ENCODE measurements at regions not wholly inside any gene's neighbourhood (a gene's known extent, or its start where the extent isn't known, plus 50 kb on each side); places are given as distances from the start of the nearest gene placed in this dataset.

- no peak for TF ChIP-seq CTCF (conservative IDR thresholded peaks at IDR 0.05; ENCODE audit: low read length)
- no peak for DNase-seq (ENCODE audit: low read depth)
- H3K4me3 ChIP-seq (ENCODE audit: low read length), result no peak overlapping the region
Observed at GRCh38 chr12:9348906-9349518, 140.8 kb upstream of the PZP start.

- no peak overlapping the region for H3K4me3 ChIP-seq (ENCODE audit: low read length)
- peak; percentile 52 for DNase-seq (ENCODE audit: low read depth)
- TF ChIP-seq CTCF (conservative IDR thresholded peaks at IDR 0.05; ENCODE audit: low read length), result no peak
Observed at GRCh38 chr12:9347328-9348127, 139.3 kb upstream of the PZP start.

GRCh38 chr12:9346866-9347327, 138.7 kb upstream of the PZP start:
- no peak overlapping the region for H3K4me3 ChIP-seq (ENCODE audit: low read length)
- no peak for TF ChIP-seq CTCF (conservative IDR thresholded peaks at IDR 0.05; ENCODE audit: low read length)
- DNase-seq (ENCODE audit: low read depth), result no peak

- no peak overlapping the region for H3K4me3 ChIP-seq (ENCODE audit: low read length)
- no peak for TF ChIP-seq CTCF (conservative IDR thresholded peaks at IDR 0.05; ENCODE audit: low read length)
- DNase-seq (ENCODE audit: low read depth), result no peak
Observed at GRCh38 chr12:9345171-9345570, 137.0 kb upstream of the PZP start.

GRCh38 chr12:9344541-9344940, 136.3 kb upstream of the PZP start:
- no peak overlapping the region for H3K4me3 ChIP-seq (ENCODE audit: low read length)
- no peak for TF ChIP-seq CTCF (conservative IDR thresholded peaks at IDR 0.05; ENCODE audit: low read length)
- peak; percentile 42 for DNase-seq (ENCODE audit: low read depth)

- DNase-seq (ENCODE audit: low read depth), result no peak
- H3K4me3 ChIP-seq (ENCODE audit: low read length), result no peak overlapping the region
- no peak for TF ChIP-seq CTCF (conservative IDR thresholded peaks at IDR 0.05; ENCODE audit: low read length)
Observed at GRCh38 chr12:9343731-9344130, 135.5 kb upstream of the PZP start.
